IPS DF 6.9 (cell line): ENCODE measurements at regions not wholly inside any gene's neighbourhood (a gene's known extent, or its start where the extent isn't known, plus 50 kb on each side); places are given as distances from the start of the nearest gene placed in this dataset.
"Not testable (repeated sequence)": the region's sequence is repeated elsewhere in the genome, so short reads cannot be mapped to it uniquely, and the experiment has no call there.

ENCODE experiments used
- DNase-seq: peaks from one replicate; pipeline ENCODE4 v3.0.0-alpha.2; 2013; ENCODE audit warnings: low read depth, low spot score
- H3K27ac ChIP-seq: one replicate; pipeline ENCODE4 v1.5.1; 2013; ENCODE audit warnings: low read length, control low read depth
- H3K27me3 ChIP-seq: 2 replicates; pipeline ENCODE4 v1.6.1; 2013; ENCODE audit warnings: mild to moderate bottlenecking, low read length; ENCODE audit not compliant: control insufficient read depth, insufficient read depth
- H3K36me3 ChIP-seq: 2 replicates; pipeline ENCODE4 v1.6.1; 2013; ENCODE audit warnings: low read length; ENCODE audit not compliant: control insufficient read depth, insufficient read depth
- H3K4me1 ChIP-seq: 2 replicates; pipeline ENCODE4 v1.6.1; 2013; ENCODE audit warnings: low read length; ENCODE audit not compliant: control insufficient read depth, insufficient read depth
- H3K4me3 ChIP-seq: 2 replicates; pipeline ENCODE4 v1.5.1; 2013; ENCODE audit warnings: mild to moderate bottlenecking, low read length
- H3K9me3 ChIP-seq: 2 replicates; pipeline ENCODE4 v1.6.1; 2013; ENCODE audit warnings: low read length, inconsistent platforms; ENCODE audit not compliant: control insufficient read depth, insufficient read depth
- WGBS: extraction: QIAGEN DNeasy Blood & Tissue Kit; methylation state at CpG from one replicate; pipeline ENCODE4 v1.1.7; 2013; ENCODE audit warnings: mixed read lengths, missing lambda C conversion rate; ENCODE audit not compliant: insufficient read length, insufficient coverage; 5-methylcytosine and 5-hydroxymethylcytosine counted together

- DNase-seq, result no peak
- Histone ChIP-seq H3K9me3 (no peaks in the 10 kb centered on the region), H3K36me3 (no peaks in the 10 kb centered on the region), H3K27ac (no peak overlapping the region), H3K27me3 (no peaks in the 10 kb centered on the region), H3K4me1 (no peaks in the 10 kb centered on the region), H3K4me3 (no peak overlapping the region)
- WGBS, result no CpG with 5 or more reads among the region's 16 CpGs
Measured at GRCh38 chr11:69912911-69913451, 93.8 kb upstream of the FGF3 start.

GRCh38 chr11:69913591-69914285, 94.5 kb upstream of the FGF3 start:
- Histone ChIP-seq H3K4me3 (no peak overlapping the region), H3K36me3 (no peaks in the 10 kb centered on the region), H3K4me1 (no peaks in the 10 kb centered on the region), H3K27ac (no peak overlapping the region), H3K9me3 (no peaks in the 10 kb centered on the region), H3K27me3 (no peaks in the 10 kb centered on the region)
- no CpG with 5 or more reads among the region's 12 CpGs for WGBS
- no peak for DNase-seq

- no peak overlapping the region for H3K4me3 ChIP-seq
- no peaks in the 10 kb centered on the region for H3K27me3 ChIP-seq
- no peak for DNase-seq
- no peaks in the 10 kb centered on the region for H3K4me1 ChIP-seq
- no peaks in the 10 kb centered on the region for H3K9me3 ChIP-seq
- no peak overlapping the region for H3K27ac ChIP-seq
- WGBS, result no CpG with 5 or more reads among the region's 18 CpGs
- H3K36me3 ChIP-seq, result no peaks in the 10 kb centered on the region
Measured at GRCh38 chr11:69914286-69915150, 95.3 kb upstream of the FGF3 start.

GRCh38 chr11:69915151-69915500, 95.9 kb upstream of the FGF3 start:
- no CpG with 5 or more reads among the region's 6 CpGs for WGBS
- Histone ChIP-seq H3K4me1 (no peaks in the 10 kb centered on the region), H3K27me3 (no peaks in the 10 kb centered on the region), H3K36me3 (no peaks in the 10 kb centered on the region), H3K9me3 (no peaks in the 10 kb centered on the region), H3K4me3 (no peak overlapping the region), H3K27ac (no peak overlapping the region)
- DNase-seq, result no peak

- Histone ChIP-seq H3K9me3 (no peaks in the 10 kb centered on the region), H3K27me3 (no peaks in the 10 kb centered on the region), H3K36me3 (no peaks in the 10 kb centered on the region), H3K4me3 (no peak overlapping the region), H3K4me1 (no peaks in the 10 kb centered on the region), H3K27ac (no peak overlapping the region)
- DNase-seq, result peak; percentile 70
- no CpG with 5 or more reads among the region's 18 CpGs for WGBS
Measured at GRCh38 chr11:69915501-69916250, 96.5 kb upstream of the FGF3 start.

- H3K27me3 ChIP-seq, H3K27ac ChIP-seq, H3K36me3 ChIP-seq, H3K9me3 ChIP-seq, H3K4me3 ChIP-seq, H3K4me1 ChIP-seq, DNase-seq: not testable (repeated sequence)
- WGBS, result no CpG with 5 or more reads among the region's 8 CpGs
Measured at GRCh38 chr11:69916251-69916649, 97.0 kb upstream of the FGF3 start.

GRCh38 chr11:69916806-69917387, 97.7 kb upstream of the FGF3 start:
- WGBS, result no CpG with 5 or more reads among the region's 2 CpGs
- no peak overlapping the region for H3K27ac ChIP-seq
- no peaks in the 10 kb centered on the region for H3K9me3 ChIP-seq
- H3K36me3 ChIP-seq, result no peaks in the 10 kb centered on the region
- H3K4me1 ChIP-seq, result no peaks in the 10 kb centered on the region
- no peak for DNase-seq
- no peaks in the 10 kb centered on the region for H3K27me3 ChIP-seq
- H3K4me3 ChIP-seq, result no peak overlapping the region

GRCh38 chr11:69917529-69917928, 98.3 kb upstream of the FGF3 start:
- no peaks in the 10 kb centered on the region for H3K9me3 ChIP-seq
- DNase-seq, result no peak
- no peaks in the 10 kb centered on the region for H3K27me3 ChIP-seq
- H3K4me3 ChIP-seq, result no peak overlapping the region
- H3K27ac ChIP-seq, result no peak overlapping the region
- no CpG with 5 or more reads among the region's 2 CpGs for WGBS
- no peaks in the 10 kb centered on the region for H3K36me3 ChIP-seq
- H3K4me1 ChIP-seq, result no peaks in the 10 kb centered on the region

GRCh38 chr11:69918231-69918937, 99.2 kb upstream of the FGF3 start:
- Histone ChIP-seq H3K9me3 (no peaks in the 10 kb centered on the region), H3K27me3 (no peaks in the 10 kb centered on the region), H3K36me3 (no peaks in the 10 kb centered on the region), H3K4me1 (no peaks in the 10 kb centered on the region), H3K4me3 (no peak overlapping the region), H3K27ac (no peak overlapping the region)
- WGBS, result no CpG with 5 or more reads among the region's 38 CpGs
- DNase-seq, result no peak
